DND-41 (cell line): ENCODE measurements at regions not wholly inside any gene's neighbourhood (a gene's known extent, or its start where the extent isn't known, plus 50 kb on each side); places are given as distances from the start of the nearest gene placed in this dataset.

ENCODE experiments used
- ATAC-seq: fragments of 200-7000 bp; cut with Tn5 transposase; 3 replicates; pipeline ENCODE4 v1.9.1; 2021; ENCODE audit warnings: low read depth; ENCODE audit not compliant: insufficient read depth
- DNase-seq: peaks from one replicate; pipeline ENCODE4 v3.0.0-alpha.2; 2020
- H2AFZ ChIP-seq: 2 replicates; pipeline ENCODE4 v1.6.0; 2012; ENCODE audit warnings: low read depth, low read length
- H3K27ac ChIP-seq: 2 replicates; pipeline ENCODE4 v1.5.1; 2012; ENCODE audit warnings: low read length, inconsistent platforms
- H3K27me3 ChIP-seq: fragments of 200-600 bp; sonication (generic); 2 replicates; pipeline ENCODE4 v1.6.0; 2012; ENCODE audit warnings: low read length, mild to moderate bottlenecking, inconsistent platforms; ENCODE audit not compliant: insufficient read depth, poor library complexity
- H3K36me3 ChIP-seq: 2 replicates; pipeline ENCODE4 v1.5.1; 2012; ENCODE audit warnings: low read length, inconsistent platforms; ENCODE audit not compliant: insufficient read depth
- H3K4me1 ChIP-seq: 2 replicates; pipeline ENCODE4 v1.5.1; 2012; ENCODE audit warnings: mild to moderate bottlenecking, low read length; ENCODE audit not compliant: insufficient read depth
- H3K4me2 ChIP-seq: 2 replicates; pipeline ENCODE4 v1.6.0; 2012; ENCODE audit warnings: mild to moderate bottlenecking, moderate library complexity, low read length, inconsistent platforms; ENCODE audit not compliant: insufficient read depth
- H3K4me3 ChIP-seq, 2 experiments: fragments of 200-600 bp in 1 of 2; shearing (Covaris generic) in 1 of 2; 2 replicates each; pipeline ENCODE4 v1.5.1; 2012 to 2016; ENCODE audit warnings: inconsistent platforms in 2 of 2, low read length in 2 of 2, mild to moderate bottlenecking in 2 of 2, low read depth in 1 of 2, moderate library complexity in 1 of 2
- H3K79me2 ChIP-seq: 2 replicates; pipeline ENCODE4 v1.6.0; 2012; ENCODE audit warnings: low read length, inconsistent platforms; ENCODE audit not compliant: insufficient read depth
- H3K9ac ChIP-seq: 2 replicates; pipeline ENCODE4 v1.6.0; 2012; ENCODE audit warnings: low read depth, mild to moderate bottlenecking, inconsistent platforms, low read length, moderate library complexity
- H3K9me3 ChIP-seq: 2 replicates; pipeline ENCODE4 v1.5.1; 2012; ENCODE audit warnings: low read length, moderate library complexity, mild to moderate bottlenecking, inconsistent platforms; ENCODE audit not compliant: insufficient read depth, severe bottlenecking
- H4K20me1 ChIP-seq: 2 replicates; pipeline ENCODE4 v1.6.0; 2012; ENCODE audit warnings: low read length; ENCODE audit not compliant: insufficient read depth
- CTCF ChIP-seq: IDR thresholded peaks from 2 replicates; pipeline ENCODE4 v1.5.1; 2012; ENCODE audit warnings: borderline replicate concordance, low read length, moderate library complexity, mild to moderate bottlenecking; ENCODE audit not compliant: poor library complexity, severe bottlenecking; ENCODE audit errors: extremely low read depth
- EZH2 ChIP-seq: IDR thresholded peaks from 3 replicates; pipeline ENCODE4 v1.6.1; 2012; ENCODE audit warnings: borderline replicate concordance, low read depth, mild to moderate bottlenecking, moderate library complexity, low read length, inconsistent platforms; ENCODE audit not compliant: severe bottlenecking

- Histone ChIP-seq H3K4me1 (no peaks in the 10 kb centered on the region), H2AFZ (no peak overlapping the region), H3K9ac (no peak overlapping the region), H3K9me3 (no peaks in the 10 kb centered on the region), H3K4me3 (no peak overlapping the region), H3K27me3 (no peaks in the 10 kb centered on the region), H3K79me2 (no peaks in the 10 kb centered on the region), H3K36me3 (no peaks in the 10 kb centered on the region), H3K27ac (no peak overlapping the region), H3K4me2 (no peak overlapping the region), H4K20me1 (no peaks in the 10 kb centered on the region)
- ATAC-seq (no peak), DNase-seq (no peak)
- TF ChIP-seq CTCF (no peak), EZH2 (no peak)
These were observed 190.1 kb upstream of the C1QTNF7 start for GRCh38 chr4:15237648-15238230.

DNA sequence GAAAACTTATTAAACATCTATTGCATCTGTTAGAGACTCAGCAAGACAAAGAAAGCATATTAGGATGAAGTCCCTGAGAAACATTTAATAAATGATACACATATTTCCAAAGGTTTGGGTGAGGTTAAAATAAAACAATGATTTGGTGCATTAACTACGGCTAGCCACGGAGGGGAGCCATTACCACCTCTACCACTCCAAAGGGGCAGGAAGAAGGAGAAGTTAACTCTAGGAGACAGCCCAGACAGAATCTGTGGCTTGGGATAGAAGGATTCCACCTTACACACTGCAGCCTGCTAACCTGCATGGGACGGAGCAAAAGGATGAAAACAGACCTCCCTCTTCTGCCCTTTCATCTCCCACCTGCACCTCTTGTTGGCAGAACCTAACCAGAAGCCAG is 189.1 kb upstream of the C1QTNF7 start:
- Histone ChIP-seq H3K4me2 (no peak overlapping the region), H3K9ac (no peak overlapping the region), H3K79me2 (no peaks in the 10 kb centered on the region), H3K4me1 (no peaks in the 10 kb centered on the region), H2AFZ (no peak overlapping the region), H3K36me3 (no peaks in the 10 kb centered on the region), H4K20me1 (no peaks in the 10 kb centered on the region), H3K9me3 (no peaks in the 10 kb centered on the region), H3K4me3 (no peak overlapping the region), H3K27ac (no peak overlapping the region), H3K27me3 (no peaks in the 10 kb centered on the region)
- DNase-seq (peak; percentile 43), ATAC-seq (peak; percentile 76)
- TF ChIP-seq EZH2: no peak
- peak; percentile 64 for TF ChIP-seq CTCF

DNA sequence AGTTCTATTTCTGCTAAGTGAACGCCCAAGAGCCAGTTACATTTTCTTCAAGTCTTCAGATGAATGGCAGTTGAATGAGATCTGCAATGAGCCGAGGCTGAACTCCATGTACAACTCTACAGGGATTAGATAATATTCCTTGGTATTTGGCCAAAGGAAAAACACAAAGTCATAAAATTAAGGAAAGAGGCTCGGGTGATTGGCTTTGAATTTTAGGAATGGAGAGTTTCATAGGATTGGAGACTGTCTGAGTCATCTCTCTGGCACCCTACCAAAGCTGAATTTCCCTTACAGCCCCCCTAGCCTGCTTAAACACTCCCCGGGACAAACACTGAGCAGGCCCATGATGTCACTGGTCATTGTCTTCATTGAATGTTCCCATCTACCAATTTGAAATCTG is 188.0 kb upstream of the C1QTNF7 start:
- no peak overlapping the region for H3K4me3 ChIP-seq
- no peak overlapping the region for H2AFZ ChIP-seq
- H3K4me1 ChIP-seq: no peaks in the 10 kb centered on the region
- H3K27me3 ChIP-seq: no peaks in the 10 kb centered on the region
- ATAC-seq (no peak), DNase-seq (no peak)
- H3K4me2 ChIP-seq: no peak overlapping the region
- no peaks in the 10 kb centered on the region for H4K20me1 ChIP-seq
- no peaks in the 10 kb centered on the region for H3K79me2 ChIP-seq
- no peak overlapping the region for H3K9ac ChIP-seq
- no peaks in the 10 kb centered on the region for H3K9me3 ChIP-seq
- TF ChIP-seq EZH2: no peak
- no peak for TF ChIP-seq CTCF
- no peaks in the 10 kb centered on the region for H3K36me3 ChIP-seq
- H3K27ac ChIP-seq: no peak overlapping the region

DNA sequence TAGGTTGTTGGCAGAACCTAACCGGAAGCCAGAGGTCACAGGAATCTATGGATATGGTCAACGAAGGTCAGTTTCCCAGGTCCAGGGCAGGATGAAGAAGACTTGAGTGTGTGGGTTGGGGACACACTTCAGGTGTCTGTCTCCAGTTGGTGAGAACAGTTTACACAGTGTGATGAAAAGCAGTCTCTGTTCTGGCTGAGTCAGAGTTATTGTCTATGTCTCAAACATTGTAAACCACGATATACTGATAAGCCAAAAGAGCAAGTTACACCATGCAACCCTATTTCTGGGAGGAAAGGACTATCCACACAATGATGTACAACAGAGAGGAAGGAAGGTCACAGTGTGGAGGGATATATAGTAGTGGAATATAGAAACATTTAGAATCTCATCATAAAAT is 187.1 kb upstream of the C1QTNF7 start:
- Histone ChIP-seq H3K36me3 (no peaks in the 10 kb centered on the region), H3K27ac (no peak overlapping the region), H4K20me1 (no peaks in the 10 kb centered on the region), H3K9me3 (no peaks in the 10 kb centered on the region), H3K79me2 (no peaks in the 10 kb centered on the region), H3K27me3 (no peaks in the 10 kb centered on the region), H3K4me2 (no peak overlapping the region), H3K4me1 (no peaks in the 10 kb centered on the region), H2AFZ (no peak overlapping the region), H3K4me3 (no peak overlapping the region), H3K9ac (no peak overlapping the region)
- TF ChIP-seq EZH2 (no peak), CTCF (no peak)
- DNase-seq (no peak), ATAC-seq (no peak)
